ENCODE measurements at regions not wholly inside any gene's neighbourhood (a gene's known extent, or its start where the extent isn't known, plus 50 kb on each side); places are given as distances from the start of the nearest gene placed in this dataset.
"Not testable (repeated sequence)": the region's sequence is repeated elsewhere in the genome, so short reads cannot be mapped to it uniquely, and the experiment has no call there.

DNA sequence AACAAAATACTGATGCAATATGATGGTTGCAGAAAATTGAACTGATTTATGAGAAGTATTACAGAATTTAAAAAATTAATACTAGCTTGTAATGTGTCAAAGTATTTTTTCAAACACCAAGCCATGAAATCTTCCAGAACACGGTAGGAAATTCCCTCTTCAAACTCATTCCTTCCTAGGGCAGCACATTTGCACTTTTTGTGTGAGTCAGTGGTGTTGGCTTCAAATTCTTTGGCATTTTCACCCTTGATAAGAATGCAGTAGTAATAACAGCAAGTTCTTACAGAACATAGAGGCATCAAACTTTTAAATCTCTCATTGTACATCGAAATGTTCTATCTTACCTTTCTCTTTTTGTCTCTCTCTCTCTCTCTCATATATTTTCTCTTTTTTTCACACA, 191.8 kb downstream of the CGGBP1 start:
- FAIRE-seq, result no peak

DNA sequence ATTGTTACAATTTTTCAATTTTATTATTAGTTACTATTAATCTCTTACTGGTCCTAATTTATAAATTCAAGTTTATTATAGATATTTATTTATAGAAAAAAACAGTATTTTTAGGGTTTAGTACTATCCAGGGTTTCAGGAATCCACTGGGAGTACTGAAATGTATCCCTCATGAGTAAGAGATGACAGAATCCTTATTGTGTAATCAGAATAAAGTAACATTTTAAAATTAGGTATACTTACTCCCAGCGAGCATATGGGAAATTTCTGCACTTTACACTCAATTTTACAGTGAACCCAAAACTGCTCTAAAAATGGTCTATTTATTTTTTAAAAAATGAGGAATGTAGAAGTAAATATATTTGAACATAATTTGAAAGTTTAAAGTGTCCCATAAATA, 202.7 kb downstream of the CGGBP1 start:
- FAIRE-seq, result no peak

DNA sequence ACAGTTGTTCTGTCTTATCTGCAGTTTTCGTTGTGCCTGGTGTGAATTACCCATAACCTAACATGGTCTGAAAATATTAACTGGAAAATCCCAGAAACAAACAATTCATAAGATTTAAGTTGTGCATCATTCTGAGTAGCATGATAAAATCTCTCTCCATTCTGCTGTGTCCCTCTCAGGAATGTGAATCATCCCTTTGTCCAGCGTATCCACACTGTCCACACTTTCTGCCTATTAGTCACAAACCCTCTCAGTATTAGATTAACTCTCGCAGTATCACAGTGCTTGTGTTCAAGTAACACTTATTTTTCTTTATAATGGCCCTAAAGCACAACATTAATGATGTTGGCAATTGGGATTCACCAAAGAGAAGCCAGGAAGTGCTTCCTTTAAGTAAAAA, 203.2 kb downstream of the CGGBP1 start:
- peak; percentile 49 for FAIRE-seq

DNA sequence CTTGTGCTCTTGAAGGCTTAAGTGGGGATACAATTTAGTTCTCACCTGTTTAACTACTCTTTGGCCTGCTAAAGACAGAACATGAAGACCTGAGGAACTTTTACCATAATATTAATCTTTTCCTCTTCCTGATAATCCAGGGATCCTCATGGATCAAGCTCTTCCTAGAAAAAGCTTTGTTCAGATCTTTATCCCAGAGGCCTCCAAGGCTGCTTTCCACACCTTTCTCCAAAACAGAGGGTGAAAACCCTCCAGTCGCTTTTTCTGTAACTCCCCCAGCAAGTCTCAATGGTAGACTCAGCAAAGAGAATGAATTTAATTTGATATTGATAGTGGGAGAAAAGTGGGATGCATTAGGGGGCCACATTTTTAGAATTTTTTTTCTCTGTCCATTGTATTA, 203.6 kb downstream of the CGGBP1 start:
- no peak for FAIRE-seq

DNA sequence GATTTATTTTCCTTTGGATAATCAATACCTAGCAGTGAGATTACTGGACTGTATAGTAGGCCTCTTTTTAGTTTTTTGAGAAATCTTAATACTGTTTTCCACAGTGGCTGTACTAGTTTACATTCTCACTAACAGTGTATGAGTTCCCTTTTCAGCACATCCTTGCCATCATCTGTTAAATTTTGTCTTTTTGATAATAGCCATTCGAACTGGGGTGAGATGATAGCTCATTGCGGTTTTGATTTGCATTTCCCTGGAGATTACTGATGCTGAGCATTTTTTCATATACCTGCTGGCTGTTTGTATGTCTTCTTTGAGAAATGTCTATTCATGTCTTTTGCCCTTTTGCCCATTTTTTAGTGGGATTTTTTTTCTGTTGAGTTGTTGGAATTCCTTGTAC, 210.8 kb downstream of the CGGBP1 start:
- no peak for FAIRE-seq

DNA sequence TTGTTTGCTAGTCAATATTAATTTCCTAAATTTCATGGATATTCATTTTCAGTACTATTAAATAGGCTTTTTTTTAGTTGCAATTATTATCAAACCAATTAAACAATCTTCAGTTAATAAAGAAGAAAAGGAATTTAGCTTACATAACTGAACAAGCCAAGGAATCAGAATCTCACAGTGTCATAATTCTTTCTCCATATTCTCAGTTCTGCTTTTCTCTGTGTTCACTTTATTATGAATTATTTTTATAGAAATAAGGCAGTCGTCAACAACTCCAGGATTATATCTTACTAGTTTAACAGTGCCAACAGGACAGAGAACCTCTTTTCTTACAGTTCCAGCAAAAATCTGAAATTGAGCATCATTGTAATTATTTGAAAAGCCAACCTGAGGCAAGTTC, 221.7 kb downstream of the CGGBP1 start:
- no peak for FAIRE-seq

DNA sequence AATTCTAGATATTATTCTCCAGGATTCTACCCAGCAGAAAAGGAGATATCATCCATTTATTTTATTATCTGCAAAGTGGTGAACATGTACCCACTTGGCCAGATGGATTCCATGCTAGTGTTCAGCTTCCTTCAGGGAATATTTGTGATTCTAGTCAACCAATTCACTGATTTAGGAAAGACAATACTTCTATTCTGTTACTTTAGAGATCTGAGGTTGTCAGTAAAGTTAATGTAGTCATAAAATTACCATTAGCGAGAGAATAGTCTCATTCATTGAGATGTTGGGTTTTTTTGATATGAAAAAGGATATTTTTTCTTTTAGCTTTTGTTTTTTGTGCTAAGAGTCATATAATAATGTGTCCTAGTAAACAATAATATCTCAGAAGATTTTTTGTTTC, 222.8 kb downstream of the CGGBP1 start:
- FAIRE-seq, result no peak

DNA sequence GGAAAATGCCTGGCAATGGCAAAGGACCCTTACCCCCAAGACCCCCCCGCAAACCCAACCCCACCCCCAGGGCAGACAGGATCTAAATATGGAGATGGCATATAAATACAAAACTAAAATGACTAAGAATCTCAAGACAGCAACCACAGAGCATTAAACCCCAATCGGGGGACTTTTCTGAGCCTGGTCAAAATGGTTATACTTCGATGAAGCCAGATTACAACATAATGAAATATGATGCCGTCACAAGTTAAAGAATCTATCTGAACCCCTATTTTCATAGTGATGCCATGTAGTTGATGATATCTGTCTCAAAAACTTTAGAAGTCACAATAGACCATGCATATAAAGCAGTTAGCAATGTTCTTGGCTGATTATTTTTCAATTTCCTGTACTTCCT, 223.6 kb downstream of the CGGBP1 start:
- no peak for FAIRE-seq

DNA sequence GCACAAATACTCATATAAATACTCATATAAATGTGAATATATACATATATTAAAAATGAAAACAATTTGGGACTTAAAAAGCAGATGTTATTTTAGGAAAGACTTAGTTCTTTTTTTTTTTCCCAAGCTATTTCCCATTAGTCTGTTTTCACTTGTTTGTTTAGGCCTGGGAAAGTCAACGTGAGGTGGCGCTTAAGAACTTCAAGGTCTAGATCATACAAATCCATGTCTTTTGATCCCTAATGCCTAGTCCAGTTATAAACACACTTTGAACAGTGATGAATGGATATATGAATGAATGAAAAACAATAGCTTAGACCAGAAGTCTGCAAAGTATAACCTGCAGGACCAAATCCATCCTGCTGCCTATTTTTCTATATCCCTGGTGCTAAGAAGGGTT, 224.5 kb downstream of the CGGBP1 start:
- FAIRE-seq, result peak; percentile 89

DNA sequence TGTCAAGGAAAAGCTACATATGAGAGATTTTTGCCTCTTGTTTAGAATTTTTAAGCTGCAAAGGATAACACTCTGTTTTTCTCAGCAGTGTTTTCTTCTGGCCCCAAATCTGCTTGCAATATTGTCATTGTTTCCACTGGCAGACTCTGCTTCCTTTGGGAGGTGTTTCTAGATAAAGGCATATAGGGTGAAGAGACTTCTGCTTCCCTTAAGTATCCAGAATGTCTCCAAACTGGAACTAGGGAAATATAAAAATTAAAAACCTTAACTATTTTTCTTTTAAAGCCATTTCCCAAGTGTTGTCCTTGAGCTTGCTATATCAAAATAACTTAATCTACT, 225.8 kb downstream of the CGGBP1 start:
- FAIRE-seq, result no peak

DNA sequence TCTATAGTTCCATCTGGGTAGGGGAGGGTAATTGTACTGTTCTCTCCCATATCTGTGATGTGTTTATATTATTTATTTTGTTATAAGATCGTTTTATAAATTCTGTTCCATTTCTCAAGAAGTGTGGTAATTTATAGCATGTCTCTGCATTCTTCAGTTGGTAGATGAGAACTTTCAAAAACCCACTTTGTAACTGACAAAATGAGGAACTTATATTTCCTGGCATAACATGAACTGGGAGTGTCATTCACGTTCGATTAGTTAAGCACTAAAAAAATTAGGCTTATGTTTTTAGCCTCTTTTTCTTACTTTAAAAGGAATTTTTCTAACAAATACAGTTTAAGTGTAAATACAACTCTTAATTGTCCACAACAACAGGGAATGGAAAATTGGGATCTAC, 230.8 kb downstream of the CGGBP1 start:
- FAIRE-seq, result no peak

DNA sequence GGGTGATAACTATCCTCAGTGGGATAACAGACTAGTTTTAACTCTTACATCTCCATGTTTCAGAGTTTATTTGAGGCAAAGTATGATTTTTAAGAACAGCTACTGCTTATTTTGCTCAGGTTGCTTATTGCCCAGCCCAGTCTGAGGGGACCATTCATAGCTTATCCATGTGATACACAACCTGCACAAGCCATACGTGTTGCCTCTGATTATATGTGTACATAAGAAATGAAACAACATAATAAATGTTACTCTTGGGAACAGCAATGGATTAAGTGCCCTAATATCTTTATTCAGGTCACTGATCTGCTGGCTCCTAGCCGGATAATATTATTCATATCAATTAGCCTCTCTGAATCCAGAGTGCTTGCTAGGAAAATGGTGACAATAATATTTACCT, 236.2 kb downstream of the CGGBP1 start:
- FAIRE-seq, result peak; percentile 96

DNA sequence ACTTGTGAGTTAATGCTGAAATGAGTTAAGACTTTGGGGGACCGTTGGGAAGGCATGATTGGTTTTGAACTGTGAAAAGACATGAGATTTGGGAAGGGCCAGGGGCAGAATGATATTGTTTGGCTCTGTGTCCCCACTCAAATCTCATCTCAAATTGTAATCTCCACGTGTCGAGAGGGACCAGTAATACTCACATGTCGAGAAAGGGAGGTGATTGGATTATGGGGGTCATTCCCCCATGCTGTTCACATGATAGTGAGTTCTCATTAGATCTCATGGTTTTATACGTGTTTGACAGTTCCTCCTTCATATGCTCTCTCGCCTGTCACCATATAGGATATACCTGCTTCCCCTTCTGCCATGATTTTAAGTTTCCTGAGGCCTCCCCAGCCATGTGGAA, 245.3 kb downstream of the CGGBP1 start:
- not testable (repeated sequence) for FAIRE-seq

DNA sequence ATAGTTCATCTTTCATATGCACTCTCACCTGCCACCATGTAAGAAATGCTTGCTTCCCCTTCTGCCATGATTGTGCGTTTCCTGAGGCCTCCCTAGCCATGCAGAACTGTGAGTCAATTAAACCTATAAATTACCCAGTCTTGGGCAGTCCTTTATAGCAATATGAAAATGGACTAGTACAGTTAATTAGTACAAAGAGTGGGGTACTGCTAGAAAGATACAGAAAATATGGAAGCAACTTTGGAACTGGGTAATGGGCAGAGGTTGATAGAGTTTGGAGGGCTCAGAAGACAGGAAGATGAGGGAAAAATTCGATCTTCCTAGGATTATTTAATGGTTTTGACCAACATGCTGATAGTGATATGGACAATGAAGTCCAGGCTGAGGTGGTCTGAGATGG, 246.9 kb downstream of the CGGBP1 start:
- no peak for FAIRE-seq

DNA sequence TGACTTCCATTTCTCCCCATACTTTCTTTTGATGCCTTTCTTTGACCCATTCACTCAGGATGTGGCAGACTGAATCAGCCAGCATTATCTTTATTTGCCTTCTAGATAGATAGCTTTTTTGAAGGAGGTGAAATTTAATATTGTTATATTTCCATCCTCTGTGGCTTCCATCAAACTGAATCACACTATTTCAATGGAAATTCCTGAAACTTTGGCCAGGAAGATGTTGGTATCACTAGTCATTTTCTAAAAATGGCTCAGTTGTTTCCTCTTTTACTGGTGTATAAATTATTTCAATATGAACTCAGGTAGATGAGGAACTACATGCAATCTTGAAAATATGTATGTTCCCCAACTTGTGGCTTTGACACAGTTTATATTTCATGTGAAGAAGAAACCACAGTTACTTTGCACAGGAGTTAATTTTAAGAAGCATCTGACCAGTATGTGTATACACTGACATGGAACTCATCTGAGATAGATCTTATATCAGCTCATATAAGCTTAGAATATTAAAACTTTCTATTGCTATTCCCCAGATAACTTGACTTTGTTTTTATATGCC, 248.3 kb downstream of the CGGBP1 start:
- FAIRE-seq, result no peak

DNA sequence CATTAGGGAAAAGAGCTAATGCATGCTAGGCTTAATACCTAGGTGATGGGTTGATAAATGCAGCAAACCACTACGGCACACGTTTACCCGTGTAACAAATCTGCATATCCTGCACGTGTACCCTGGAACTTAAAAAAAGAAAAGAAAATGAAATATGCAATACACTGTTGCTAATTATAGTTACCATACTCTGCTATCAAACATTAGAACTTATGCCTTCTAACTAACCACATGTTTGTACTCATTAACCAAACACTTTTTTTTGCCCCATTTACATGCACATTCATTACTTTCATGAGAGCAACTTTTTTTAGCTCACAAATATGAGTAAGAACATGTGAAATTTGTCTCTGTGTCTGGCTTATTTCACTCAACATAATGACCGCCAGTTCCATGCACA, 253.1 kb downstream of the CGGBP1 start:
- FAIRE-seq, result no peak

DNA sequence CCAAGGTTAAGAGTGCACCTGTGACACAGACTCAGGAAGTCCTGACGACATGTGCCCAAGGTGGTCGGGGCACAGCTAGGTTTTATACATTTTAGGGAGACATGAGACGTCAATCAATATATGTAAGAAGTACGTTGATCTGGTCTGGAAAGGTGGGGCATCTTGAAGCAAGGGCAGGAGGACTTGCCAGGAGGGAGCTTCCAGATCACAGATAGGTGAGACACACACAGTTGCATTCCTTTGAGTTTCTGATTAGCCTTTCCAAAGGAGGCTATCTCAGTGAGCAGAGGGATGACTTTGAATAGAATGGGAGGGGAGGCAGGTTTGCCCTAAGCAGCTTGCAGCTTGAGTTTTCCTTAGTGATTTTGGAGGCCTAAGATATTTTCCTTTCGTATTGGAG, 257.4 kb downstream of the CGGBP1 start:
- no peak for FAIRE-seq

DNA sequence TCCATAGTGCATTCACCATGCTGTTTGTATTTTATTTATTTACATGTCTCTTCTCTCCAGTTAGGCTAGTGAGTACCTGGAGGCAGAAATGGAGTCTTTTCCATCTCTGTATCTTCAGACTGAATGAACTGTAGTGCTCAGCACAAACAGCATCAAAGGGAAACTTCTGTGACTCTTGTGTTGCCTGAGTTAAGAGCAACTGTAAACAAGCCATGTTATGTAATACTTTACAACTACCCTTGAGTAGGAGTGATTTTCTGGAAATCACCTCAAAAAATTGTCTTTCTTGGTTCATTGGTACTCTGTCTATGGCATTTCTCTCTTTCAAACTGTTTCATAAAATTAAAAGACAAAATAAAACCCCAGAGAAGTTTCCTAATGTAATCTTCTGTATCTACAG, 258.3 kb downstream of the CGGBP1 start:
- no peak for FAIRE-seq

DNA sequence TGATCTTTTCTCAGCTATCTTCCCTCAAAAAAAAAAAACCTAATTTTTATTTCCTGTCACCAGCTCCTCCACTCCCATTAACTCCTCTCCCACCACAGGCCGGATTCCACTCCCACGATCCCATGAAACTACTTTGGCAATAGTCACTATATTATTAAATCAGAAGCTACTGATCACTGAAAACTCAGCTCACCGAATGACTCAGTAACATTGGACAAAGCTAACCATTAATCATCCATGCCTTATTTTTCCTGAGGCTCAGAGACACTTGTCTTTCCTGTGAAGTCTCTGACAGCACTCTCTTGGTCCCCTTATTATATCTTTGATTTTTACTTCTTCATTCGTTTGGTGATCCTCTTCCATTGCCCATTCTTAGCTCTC, 260.2 kb downstream of the CGGBP1 start:
- no peak for FAIRE-seq

DNA sequence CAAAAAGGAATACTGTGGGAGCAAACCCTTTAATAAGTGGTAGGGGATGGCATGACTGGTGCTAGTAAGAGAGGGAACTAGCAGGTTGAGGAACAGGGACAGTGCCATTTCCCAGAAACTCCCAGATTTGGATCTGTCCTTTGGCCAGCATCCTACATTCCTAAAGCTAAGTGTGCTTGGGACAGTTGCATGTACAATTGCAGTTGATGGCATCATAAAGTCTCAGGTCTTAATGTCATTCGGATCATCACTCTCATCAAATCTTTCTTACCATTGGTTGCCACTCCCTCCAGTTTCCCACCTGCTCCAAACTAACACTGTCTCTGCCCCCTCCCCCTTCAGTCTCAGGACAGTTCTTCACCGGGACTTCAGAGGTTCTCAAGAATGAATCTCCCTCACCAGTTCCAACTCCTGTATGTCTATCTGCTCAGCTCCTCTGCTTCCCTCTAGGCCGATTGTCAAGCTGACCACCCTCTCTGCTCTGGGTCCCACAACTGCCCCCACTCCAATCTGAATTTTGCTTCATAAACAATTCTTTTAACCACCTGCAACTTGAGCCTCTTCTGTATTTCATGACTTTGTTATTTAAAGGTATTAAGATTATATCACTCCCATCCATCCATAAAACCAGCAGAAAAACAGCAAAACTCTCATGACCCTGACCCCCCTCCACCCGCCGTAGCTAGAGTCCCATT, 260.8 kb downstream of the CGGBP1 start:
- no peak for FAIRE-seq

DNA sequence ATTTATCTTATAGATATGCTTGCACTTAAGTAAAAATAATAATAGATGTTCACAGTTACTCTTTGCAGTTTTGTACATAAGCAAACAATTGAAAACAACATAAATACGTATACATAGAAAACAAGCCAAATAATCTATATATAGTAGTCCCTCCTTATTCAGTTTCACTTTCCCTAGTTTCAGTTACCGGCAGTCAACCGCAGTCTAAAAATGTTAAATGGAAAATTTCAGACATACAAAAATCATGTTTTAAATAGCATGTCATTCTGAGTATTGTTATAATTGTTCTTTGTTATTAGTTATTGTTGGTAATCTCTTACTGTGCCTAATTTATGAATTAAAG, 262.0 kb downstream of the CGGBP1 start:
- FAIRE-seq, result peak; percentile 55

DNA sequence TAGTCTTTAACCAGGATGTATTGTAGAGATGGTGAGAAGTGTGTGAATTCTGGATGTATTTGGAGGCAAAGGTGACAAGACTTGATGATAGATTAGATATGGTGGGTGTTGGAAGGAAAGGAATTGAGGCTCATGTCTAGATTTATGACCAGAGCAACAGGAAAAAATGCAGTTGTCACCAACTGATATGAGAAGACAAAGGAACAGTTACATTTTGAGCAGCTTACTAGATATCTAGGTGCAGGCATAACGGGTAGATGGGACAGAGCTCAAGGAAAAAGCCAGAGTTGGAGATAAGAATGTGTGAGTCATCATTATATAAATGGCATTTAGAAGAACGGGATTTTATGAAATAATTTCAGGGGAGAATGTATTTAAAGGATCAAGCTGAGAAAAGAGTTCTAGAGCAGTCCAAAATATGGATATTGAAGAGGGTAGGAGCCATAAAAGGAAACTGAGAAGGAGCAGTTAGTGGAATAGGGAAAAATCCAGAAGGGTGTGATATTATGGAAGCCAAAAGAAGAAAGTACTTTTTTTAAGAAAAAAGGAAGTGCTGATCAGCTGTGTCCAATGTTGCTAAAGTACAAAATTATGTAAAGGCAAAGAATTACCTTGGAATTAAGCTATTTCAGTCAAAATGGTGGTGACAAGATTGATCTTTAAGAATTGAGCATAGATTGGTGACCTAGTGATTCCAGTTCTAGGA, 262.5 kb downstream of the CGGBP1 start:
- peak; percentile 75 for FAIRE-seq

DNA sequence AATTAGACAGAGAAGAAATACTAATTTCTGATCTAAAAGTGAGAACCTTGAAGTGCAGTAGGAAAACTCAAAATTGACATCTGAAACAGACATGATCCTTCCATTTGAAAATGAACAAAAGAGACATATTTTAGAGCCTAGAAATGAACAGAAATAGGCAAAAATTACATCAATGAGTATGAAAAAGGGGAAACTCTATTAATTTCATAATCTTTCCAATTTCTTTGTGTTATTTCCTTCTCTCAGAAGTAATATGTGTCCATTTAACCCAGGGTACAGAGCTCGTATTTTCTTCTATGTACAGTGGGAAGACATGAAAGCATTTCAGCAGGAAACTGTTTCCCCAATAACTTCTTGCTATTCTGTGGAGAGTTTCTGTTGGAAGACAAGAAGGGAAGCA, 263.1 kb downstream of the CGGBP1 start:
- FAIRE-seq, result no peak

DNA sequence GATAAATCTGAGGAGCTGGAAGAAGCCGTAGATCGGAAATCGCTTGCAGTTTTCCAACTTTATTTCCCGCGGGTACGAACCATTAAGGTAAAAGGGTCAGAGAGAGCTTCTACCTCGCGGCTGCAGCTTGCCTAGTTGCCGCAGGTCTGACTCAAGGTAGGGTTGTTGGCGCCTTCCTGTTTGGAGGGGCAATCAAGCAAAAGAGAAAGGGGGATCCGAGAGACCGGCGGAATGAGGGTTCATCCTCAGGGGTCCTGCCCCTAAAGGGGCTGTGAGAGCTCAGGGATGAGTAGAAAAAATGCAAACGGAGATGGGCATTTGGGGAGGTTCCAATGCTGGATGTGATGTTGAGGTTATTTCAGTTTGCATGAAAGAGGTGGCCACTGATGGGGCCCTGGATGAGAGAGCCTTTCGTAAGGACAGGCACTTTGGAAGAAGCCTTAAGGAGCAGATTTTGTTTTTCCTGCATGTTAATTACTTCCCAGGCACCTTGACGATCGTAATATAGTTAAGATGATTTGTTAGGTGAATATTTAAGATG, 265.4 kb downstream of the CGGBP1 start:
- no peak for FAIRE-seq

Measured in islet of Langerhans (tissue), 1 donor.